GM21529 (cell line): ENCODE measurements at regions not wholly inside any gene's neighbourhood (a gene's known extent, or its start where the extent isn't known, plus 50 kb on each side); places are given as distances from the start of the nearest gene placed in this dataset.
A peak's percentile ranks its signal among the peaks of the same experiment; 100 is the strongest.

Source experiments
- ATAC-seq: cut with Tn5 transposase; IDR thresholded peaks from one replicate; pipeline ENCODE4 v1.9.1; 2021; ENCODE audit not compliant: unreplicated experiment

- ATAC-seq, result peak; percentile 89
Observed at GRCh38 chr9:95822583-95823431, 52.7 kb upstream of the ERCC6L2 start.

GRCh38 chr9:95822015-95822414 lies 53.5 kb upstream of the ERCC6L2 start:
- ATAC-seq, result no peak

GRCh38 chr9:95820074-95820473 lies 55.4 kb upstream of the ERCC6L2 start:
- no peak for ATAC-seq

- no peak for ATAC-seq
Observed at GRCh38 chr9:95819636-95820035, 55.9 kb upstream of the ERCC6L2 start.

GRCh38 chr9:95817205-95817604 lies 58.3 kb upstream of the ERCC6L2 start:
- ATAC-seq, result no peak

GRCh38 chr9:95816716-95817115 lies 58.8 kb upstream of the ERCC6L2 start:
- no peak for ATAC-seq

GRCh38 chr9:95815961-95816360 lies 59.5 kb upstream of the ERCC6L2 start:
- no peak for ATAC-seq

- ATAC-seq, result no peak
Observed at GRCh38 chr9:95815133-95815532, 60.4 kb upstream of the ERCC6L2 start.

GRCh38 chr9:95813923-95814322 lies 61.6 kb upstream of the ERCC6L2 start:
- ATAC-seq, result no peak

- ATAC-seq, result no peak
Observed at GRCh38 chr9:95810814-95811213, 64.7 kb upstream of the ERCC6L2 start.

- ATAC-seq, result no peak
Observed at GRCh38 chr9:95810133-95810532, 65.4 kb upstream of the ERCC6L2 start.

- ATAC-seq, result no peak
Observed at GRCh38 chr9:95809686-95810085, 65.8 kb upstream of the ERCC6L2 start.

- ATAC-seq, result no peak
Observed at GRCh38 chr9:95808011-95808410, 67.5 kb upstream of the ERCC6L2 start.

- no peak for ATAC-seq
Observed at GRCh38 chr9:95807326-95807947, 68.1 kb upstream of the ERCC6L2 start.

- no peak for ATAC-seq
Observed at GRCh38 chr9:95803197-95803596, 72.3 kb upstream of the ERCC6L2 start.

- no peak for ATAC-seq
Observed at GRCh38 chr9:95801797-95802196, 73.7 kb upstream of the ERCC6L2 start.

- no peak for ATAC-seq
Observed at GRCh38 chr9:95796029-95796428, 79.5 kb upstream of the ERCC6L2 start.

GRCh38 chr9:95793924-95794828 lies 81.3 kb upstream of the ERCC6L2 start:
- ATAC-seq, result no peak

- ATAC-seq, result no peak
Observed at GRCh38 chr9:95791695-95792094, 83.8 kb upstream of the ERCC6L2 start.

- ATAC-seq, result no peak
Observed at GRCh38 chr9:95791286-95791685, 84.2 kb upstream of the ERCC6L2 start.

- no peak for ATAC-seq
Observed at GRCh38 chr9:95788521-95788991, 86.9 kb upstream of the ERCC6L2 start.
